GM23338 (cell line): ENCODE measurements at regions not wholly inside any gene's neighbourhood (a gene's known extent, or its start where the extent isn't known, plus 50 kb on each side); places are given as distances from the start of the nearest gene placed in this dataset.

Experiments
- ATAC-seq: fragments of 200-7000 bp; cut with Tn5 transposase; 3 replicates; pipeline ENCODE4 v1.9.1; 2020
- DNase-seq: peaks from one replicate; pipeline ENCODE4 v3.0.0-alpha.2; 2015; ENCODE audit warnings: low spot score
- H2AFZ ChIP-seq: fragments of 200-600 bp; sonication (generic); 2 replicates; pipeline ENCODE4 v1.8.0; 2016; ENCODE audit warnings: antibody characterized with exemption, mild to moderate bottlenecking, moderate library complexity
- H3F3A ChIP-seq: fragments of 200-600 bp; sonication (generic); replicated peaks from 2 replicates; pipeline ENCODE4 v1.8.0; 2017; ENCODE audit warnings: antibody characterized with exemption, mixed run types, low read depth
- H3K27ac ChIP-seq: fragments of 200-600 bp; sonication (generic); 2 replicates; pipeline ENCODE4 v1.6.1; 2016; ENCODE audit warnings: low read depth
- H3K27me3 ChIP-seq: fragments of 200-600 bp; sonication (generic); 2 replicates; pipeline ENCODE4 v1.8.0; 2016; ENCODE audit warnings: mild to moderate bottlenecking, mixed run types, moderate library complexity; ENCODE audit not compliant: insufficient read depth
- H3K36me3 ChIP-seq: fragments of 200-600 bp; sonication (generic); 2 replicates; pipeline ENCODE4 v1.8.0; 2016; ENCODE audit warnings: mild to moderate bottlenecking; ENCODE audit not compliant: insufficient read depth
- H3K4me1 ChIP-seq: fragments of 200-600 bp; sonication (generic); 2 replicates; pipeline ENCODE4 v1.8.0; 2016; ENCODE audit warnings: mild to moderate bottlenecking, moderate library complexity; ENCODE audit not compliant: insufficient read depth
- H3K4me2 ChIP-seq: fragments of 200-600 bp; sonication (generic); 2 replicates; pipeline ENCODE4 v1.7.1; 2017; ENCODE audit warnings: mixed run types
- H3K4me3 ChIP-seq: fragments of 200-600 bp; sonication (generic); 2 replicates; pipeline ENCODE4 v1.6.1; 2016; ENCODE audit warnings: mixed run types
- H3K79me2 ChIP-seq: fragments of 200-600 bp; sonication (generic); replicated peaks from 2 replicates; pipeline ENCODE4 v1.8.0; 2017; ENCODE audit warnings: mild to moderate bottlenecking; ENCODE audit not compliant: insufficient read depth
- H3K9me2 ChIP-seq: fragments of 200-600 bp; sonication (generic); 2 replicates; pipeline ENCODE4 v1.8.0; 2017; ENCODE audit not compliant: insufficient read depth
- H4K20me1 ChIP-seq: fragments of 200-600 bp; sonication (generic); replicated peaks from 2 replicates; pipeline ENCODE4 v1.8.0; 2017; ENCODE audit warnings: mild to moderate bottlenecking; ENCODE audit not compliant: insufficient read depth
- H3K27ac Mint-ChIP-seq: 2 replicates; pipeline ENCODE4 v1.8.0; 2020; ENCODE audit warnings: inconsistent platforms, mild to moderate bottlenecking, moderate library complexity, mixed read lengths
- H3K27me3 Mint-ChIP-seq: 3 replicates; pipeline ENCODE4 v1.8.0; 2022; ENCODE audit warnings: low read depth, mild to moderate bottlenecking, moderate library complexity, mixed read lengths, inconsistent platforms; ENCODE audit not compliant: insufficient read depth, poor library complexity
- H3K36me3 Mint-ChIP-seq: 3 replicates; pipeline ENCODE4 v1.8.0; 2021; ENCODE audit warnings: low read depth, mild to moderate bottlenecking, inconsistent platforms, moderate library complexity, mixed read lengths
- H3K4me1 Mint-ChIP-seq: 3 replicates; pipeline ENCODE4 v1.8.0; 2020; ENCODE audit warnings: mild to moderate bottlenecking, inconsistent platforms, mixed read lengths
- H3K4me3 Mint-ChIP-seq: 3 replicates; pipeline ENCODE4 v1.8.0; 2021; ENCODE audit warnings: moderate library complexity, mild to moderate bottlenecking, inconsistent platforms, mixed read lengths
- H3K9me3 Mint-ChIP-seq: 3 replicates; pipeline ENCODE4 v1.8.0; 2020; ENCODE audit warnings: moderate library complexity, mild to moderate bottlenecking, inconsistent platforms, mixed read lengths
- CREB1 ChIP-seq: fragments of 250-450 bp; sonication (Bioruptor Pico); IDR thresholded peaks from 2 replicates; pipeline ENCODE4 v1.5.0; 2020; ENCODE audit warnings: low read depth, mild to moderate bottlenecking, moderate library complexity
- CTCF ChIP-seq, 2 experiments: fragments of 200-600 bp in 1 of 2; sonication (generic) in 1 of 2; conservative IDR thresholded peaks; 2 replicates each; pipeline versions ENCODE4 v1.5.1 to v1.6.1; 2016 to 2017; ENCODE audit warnings: antibody characterized with exemption in 2 of 2, low read depth in 2 of 2, mild to moderate bottlenecking in 2 of 2, moderate library complexity in 1 of 2
- ETS1 ChIP-seq: IDR thresholded peaks from 2 replicates; pipeline ENCODE4 v1.6.1; 2016; ENCODE audit warnings: antibody characterized with exemption
- EZH2 ChIP-seq: fragments of 200-600 bp; sonication (generic); IDR thresholded peaks from one replicate; pipeline ENCODE4 v1.8.0; 2017; ENCODE audit warnings: antibody characterized with exemption, mild to moderate bottlenecking, low read depth; ENCODE audit not compliant: unreplicated experiment
- NANOG ChIP-seq: IDR thresholded peaks from 2 replicates; pipeline ENCODE4 v1.6.1; 2016; ENCODE audit warnings: antibody characterized with exemption, borderline replicate concordance
- REST ChIP-seq: IDR thresholded peaks from one replicate; pipeline ENCODE4 v1.6.1; 2018; ENCODE audit warnings: antibody characterized with exemption; ENCODE audit not compliant: unreplicated experiment
- STAT1 ChIP-seq: IDR thresholded peaks from one replicate; pipeline ENCODE4 v1.6.1; 2016; ENCODE audit warnings: antibody characterized with exemption; ENCODE audit not compliant: unreplicated experiment
- ZNF114 ChIP-seq: fragments of 250-450 bp; sonication (Bioruptor Pico); IDR thresholded peaks from 2 replicates; pipeline ENCODE4 v1.5.0; 2020; ENCODE audit warnings: mild to moderate bottlenecking, moderate library complexity
- ZNF331 ChIP-seq: fragments of 250-450 bp; sonication (Bioruptor Pico); IDR thresholded peaks from 2 replicates; pipeline ENCODE4 v1.5.0; 2020; ENCODE audit warnings: low read depth, mild to moderate bottlenecking, moderate library complexity
- TF ChIP-seq, protein P1 (sequence below): fragments of 250-450 bp; sonication (Bioruptor Pico); IDR thresholded peaks from 2 replicates; pipeline ENCODE4 v1.5.0; 2020; ENCODE audit warnings: mild to moderate bottlenecking, moderate library complexity

- TF ChIP-seq, protein P1, sequence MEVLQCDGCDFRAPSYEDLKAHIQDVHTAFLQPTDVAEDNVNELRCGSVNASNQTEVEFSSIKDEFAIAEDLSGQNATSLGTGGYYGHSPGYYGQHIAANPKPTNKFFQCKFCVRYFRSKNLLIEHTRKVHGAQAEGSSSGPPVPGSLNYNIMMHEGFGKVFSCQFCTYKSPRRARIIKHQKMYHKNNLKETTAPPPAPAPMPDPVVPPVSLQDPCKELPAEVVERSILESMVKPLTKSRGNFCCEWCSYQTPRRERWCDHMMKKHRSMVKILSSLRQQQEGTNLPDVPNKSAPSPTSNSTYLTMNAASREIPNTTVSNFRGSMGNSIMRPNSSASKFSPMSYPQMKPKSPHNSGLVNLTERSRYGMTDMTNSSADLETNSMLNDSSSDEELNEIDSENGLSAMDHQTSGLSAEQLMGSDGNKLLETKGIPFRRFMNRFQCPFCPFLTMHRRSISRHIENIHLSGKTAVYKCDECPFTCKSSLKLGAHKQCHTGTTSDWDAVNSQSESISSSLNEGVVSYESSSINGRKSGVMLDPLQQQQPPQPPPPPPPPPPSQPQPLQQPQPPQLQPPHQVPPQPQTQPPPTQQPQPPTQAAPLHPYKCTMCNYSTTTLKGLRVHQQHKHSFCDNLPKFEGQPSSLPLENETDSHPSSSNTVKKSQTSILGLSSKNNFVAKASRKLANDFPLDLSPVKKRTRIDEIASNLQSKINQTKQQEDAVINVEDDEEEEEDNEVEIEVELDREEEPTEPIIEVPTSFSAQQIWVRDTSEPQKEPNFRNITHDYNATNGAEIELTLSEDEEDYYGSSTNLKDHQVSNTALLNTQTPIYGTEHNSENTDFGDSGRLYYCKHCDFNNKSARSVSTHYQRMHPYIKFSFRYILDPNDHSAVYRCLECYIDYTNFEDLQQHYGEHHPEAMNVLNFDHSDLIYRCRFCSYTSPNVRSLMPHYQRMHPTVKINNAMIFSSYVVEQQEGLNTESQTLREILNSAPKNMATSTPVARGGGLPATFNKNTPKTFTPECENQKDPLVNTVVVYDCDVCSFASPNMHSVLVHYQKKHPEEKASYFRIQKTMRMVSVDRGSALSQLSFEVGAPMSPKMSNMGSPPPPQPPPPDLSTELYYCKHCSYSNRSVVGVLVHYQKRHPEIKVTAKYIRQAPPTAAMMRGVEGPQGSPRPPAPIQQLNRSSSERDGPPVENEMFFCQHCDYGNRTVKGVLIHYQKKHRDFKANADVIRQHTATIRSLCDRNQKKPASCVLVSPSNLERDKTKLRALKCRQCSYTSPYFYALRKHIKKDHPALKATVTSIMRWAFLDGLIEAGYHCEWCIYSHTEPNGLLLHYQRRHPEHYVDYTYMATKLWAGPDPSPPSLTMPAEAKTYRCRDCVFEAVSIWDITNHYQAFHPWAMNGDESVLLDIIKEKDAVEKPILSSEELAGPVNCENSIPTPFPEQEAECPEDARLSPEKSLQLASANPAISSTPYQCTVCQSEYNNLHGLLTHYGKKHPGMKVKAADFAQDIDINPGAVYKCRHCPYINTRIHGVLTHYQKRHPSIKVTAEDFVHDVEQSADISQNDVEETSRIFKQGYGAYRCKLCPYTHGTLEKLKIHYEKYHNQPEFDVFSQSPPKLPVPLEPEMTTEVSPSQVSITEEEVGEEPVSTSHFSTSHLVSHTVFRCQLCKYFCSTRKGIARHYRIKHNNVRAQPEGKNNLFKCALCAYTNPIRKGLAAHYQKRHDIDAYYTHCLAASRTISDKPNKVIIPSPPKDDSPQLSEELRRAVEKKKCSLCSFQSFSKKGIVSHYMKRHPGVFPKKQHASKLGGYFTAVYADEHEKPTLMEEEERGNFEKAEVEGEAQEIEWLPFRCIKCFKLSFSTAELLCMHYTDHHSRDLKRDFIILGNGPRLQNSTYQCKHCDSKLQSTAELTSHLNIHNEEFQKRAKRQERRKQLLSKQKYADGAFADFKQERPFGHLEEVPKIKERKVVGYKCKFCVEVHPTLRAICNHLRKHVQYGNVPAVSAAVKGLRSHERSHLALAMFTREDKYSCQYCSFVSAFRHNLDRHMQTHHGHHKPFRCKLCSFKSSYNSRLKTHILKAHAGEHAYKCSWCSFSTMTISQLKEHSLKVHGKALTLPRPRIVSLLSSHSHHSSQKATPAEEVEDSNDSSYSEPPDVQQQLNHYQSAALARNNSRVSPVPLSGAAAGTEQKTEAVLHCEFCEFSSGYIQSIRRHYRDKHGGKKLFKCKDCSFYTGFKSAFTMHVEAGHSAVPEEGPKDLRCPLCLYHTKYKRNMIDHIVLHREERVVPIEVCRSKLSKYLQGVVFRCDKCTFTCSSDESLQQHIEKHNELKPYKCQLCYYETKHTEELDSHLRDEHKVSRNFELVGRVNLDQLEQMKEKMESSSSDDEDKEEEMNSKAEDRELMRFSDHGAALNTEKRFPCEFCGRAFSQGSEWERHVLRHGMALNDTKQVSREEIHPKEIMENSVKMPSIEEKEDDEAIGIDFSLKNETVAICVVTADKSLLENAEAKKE (CRISPR knock-in tag) = no peak
- TF ChIP-seq CTCF (conservative IDR thresholded peaks at IDR 0.05; ENCODE audit: low read depth in 2 of 2) = no peak
These were observed 1594.6 kb downstream of the ARAP2 start (continued) for GRCh38 chr4:34649716-34650115.

DNA sequence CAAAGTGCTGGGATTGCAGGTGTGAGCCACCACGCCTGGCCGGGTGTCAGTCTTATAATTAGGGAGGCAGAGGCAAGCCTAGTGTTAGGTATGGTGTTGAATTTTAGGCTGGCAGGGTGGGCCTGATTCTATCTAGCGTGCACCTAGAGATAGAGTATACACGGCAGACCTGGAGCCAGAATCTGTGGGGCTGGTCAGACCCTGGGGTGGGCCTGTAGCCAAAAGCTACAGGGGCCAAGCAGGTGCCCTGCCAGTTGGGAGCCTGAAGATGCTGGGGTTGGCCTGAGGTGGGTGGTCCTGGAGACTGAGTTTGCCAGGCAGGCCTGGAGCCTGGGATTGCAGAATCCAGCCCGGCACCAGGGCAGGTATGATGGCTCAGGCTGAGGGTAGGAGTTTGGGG lies 1580.3 kb downstream of the ARAP2 start:
- Histone ChIP-seq H3K36me3 (no peaks in the 10 kb centered on the region), H3K79me2 (no peaks in the 10 kb centered on the region), H3K4me3 (no peak overlapping the region), H3F3A (no peaks in the 10 kb centered on the region), H4K20me1 (no peaks in the 10 kb centered on the region), H3K27ac (no peak overlapping the region), H3K4me2 (no peak overlapping the region), H3K9me2 (no peaks in the 10 kb centered on the region), H3K27me3 (no peaks in the 10 kb centered on the region), H3K4me1 (no peaks in the 10 kb centered on the region), H2AFZ (no peak overlapping the region)
- Mint-ChIP-seq H3K27ac (no peak overlapping the region), H3K4me1 (no peaks in the 10 kb centered on the region), H3K4me3 (no peak overlapping the region), H3K27me3 (no peaks in the 10 kb centered on the region), H3K9me3 (no peaks in the 10 kb centered on the region), H3K36me3 (no peaks in the 10 kb centered on the region)
- ATAC-seq = no peak
- DNase-seq = no peak
- TF ChIP-seq REST = no peak
- TF ChIP-seq STAT1 = no peak
- no peak for TF ChIP-seq ZNF114 (CRISPR knock-in tag)
- TF ChIP-seq ETS1 = no peak
- no peak for TF ChIP-seq NANOG
- no peak for TF ChIP-seq CREB1
- no peak for TF ChIP-seq ZNF331
- TF ChIP-seq EZH2 = no peak
